ENCODE measurements at regions not wholly inside any gene's neighbourhood (a gene's known extent, or its start where the extent isn't known, plus 50 kb on each side); places are given as distances from the start of the nearest gene placed in this dataset.

GRCh38 chr1:232223887-232224286 lies 406.0 kb downstream of the SIPA1L2 start:
- DNase-seq = no peak

DNA sequence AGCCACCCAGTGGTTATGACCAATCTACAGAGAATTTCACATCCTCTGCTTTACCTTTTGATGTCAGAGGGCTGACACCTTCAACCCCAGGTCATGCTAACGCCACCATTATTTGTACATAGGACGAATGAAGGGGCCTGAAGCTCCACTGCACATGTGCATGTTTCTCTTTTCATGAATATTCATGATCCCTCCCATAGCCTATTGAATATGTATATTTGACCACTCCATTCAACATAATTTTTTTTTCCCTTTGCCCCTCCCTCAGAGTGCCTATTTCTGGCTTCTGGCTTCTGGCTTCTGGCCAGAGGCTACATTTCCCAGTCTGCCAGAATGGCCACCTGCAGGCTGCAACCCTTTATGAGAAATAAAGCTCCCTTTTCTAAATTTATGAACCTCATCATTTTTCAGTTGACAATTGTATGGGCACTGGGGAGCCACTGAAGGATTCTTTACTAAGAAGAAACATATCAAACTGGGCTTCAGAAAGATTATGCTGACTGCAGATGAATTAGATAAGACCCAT lies 406.7 kb downstream of the SIPA1L2 start:
- peak; percentile 37 for DNase-seq

- DNase-seq = no peak
Measured at GRCh38 chr1:232222614-232223013, 407.3 kb downstream of the SIPA1L2 start.

DNA sequence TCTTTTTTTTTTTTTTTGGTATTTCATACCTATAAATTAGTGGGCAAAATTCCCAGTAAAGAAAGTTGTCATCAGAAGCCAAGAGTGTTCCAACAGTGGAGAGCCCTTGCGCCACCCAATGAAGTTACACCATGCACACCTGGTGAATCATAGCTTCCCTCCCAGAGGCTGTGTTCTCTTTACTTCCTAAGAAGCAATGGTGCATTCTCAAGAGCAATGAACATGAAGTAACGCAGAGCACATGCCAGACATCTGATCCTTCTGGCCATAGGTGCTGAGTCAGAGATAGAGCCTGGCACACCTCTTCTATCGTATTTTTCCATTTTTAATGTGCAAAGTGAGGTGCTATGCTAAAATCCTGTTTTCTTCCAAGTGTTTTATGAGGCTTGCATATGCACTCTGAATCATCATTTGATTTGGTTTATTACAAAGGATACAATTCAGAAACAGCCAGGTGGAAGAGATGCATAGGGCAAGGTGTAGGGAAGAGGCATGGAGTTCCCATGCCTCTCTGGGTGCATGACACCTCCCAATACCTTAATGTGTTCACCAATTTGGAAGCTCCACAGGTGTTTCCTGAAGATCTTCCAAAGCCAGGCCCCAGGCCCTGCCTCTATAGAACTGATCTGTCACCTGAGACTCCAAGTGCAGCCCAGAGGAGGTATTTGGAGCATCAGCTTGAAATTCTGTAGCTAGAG lies 408.0 kb downstream of the SIPA1L2 start:
- DNase-seq = no peak

DNA sequence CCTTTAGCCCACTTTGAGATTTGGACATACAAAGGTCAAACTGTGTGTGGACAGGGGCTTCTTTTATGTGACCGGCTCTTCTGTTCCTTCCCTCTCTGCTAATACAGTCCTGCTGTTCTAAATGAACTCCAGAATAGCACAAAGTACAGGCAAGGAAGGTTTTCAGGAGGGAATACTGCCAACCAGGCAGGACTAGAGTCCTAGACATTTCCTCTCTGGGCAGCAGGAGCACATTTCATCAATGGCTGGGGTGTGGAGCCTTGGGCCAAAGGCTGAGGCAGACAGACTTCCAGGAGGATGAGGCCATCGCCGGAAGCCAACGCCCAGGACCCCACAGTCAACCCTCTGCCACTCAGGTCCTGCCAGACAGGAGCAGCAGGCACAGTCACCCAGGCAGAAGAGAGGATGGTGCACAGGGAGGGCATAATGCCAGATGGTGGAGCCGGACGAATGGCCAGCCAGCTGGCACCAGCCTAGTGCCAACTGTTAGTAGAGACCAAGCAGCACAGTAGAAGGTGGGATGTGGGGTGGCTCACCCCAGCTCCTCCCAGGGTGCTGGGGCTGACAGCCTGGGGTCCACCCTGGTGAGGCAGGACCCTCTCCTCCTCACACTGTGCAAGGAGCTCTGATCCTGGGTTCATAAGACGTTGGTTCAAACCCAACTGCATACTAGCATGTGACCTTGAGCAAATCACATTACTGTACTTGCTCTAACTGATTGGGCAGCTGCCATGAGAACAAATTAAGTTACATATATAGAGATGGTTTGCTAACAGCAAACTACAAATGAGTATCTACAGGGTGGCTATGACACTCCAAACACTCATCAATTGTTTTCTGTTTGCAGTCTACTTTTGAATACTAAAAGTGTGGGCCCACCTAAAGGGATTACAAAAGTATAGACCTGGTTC lies 410.7 kb downstream of the SIPA1L2 start:
- no peak for DNase-seq

GRCh38 chr1:232213928-232214327 lies 416.0 kb downstream of the SIPA1L2 start:
- no peak for DNase-seq

- DNase-seq = no peak
Measured at GRCh38 chr1:232212253-232212652, 417.7 kb downstream of the SIPA1L2 start.

DNA sequence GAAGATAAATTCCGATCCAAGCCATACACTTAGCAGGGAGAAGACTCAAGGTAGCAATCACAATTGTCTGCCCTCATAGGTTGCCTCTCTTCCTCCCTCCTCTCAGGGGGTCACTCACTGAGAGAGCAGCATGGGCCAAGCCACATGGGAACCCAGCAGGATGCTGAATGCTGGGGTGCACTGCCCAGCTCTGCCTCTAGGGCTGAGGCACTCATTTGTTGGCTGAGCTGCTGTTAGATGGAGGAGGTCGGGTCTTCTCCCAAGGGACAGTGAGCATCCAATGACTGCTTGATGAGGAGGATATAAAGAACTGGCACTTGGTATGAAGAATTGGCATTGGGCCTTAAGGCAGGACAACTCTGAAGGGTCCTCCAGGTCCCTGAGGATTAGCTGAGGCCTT lies 418.8 kb downstream of the SIPA1L2 start:
- DNase-seq = no peak

- no peak for DNase-seq
Measured at GRCh38 chr1:232209357-232209756, 420.6 kb downstream of the SIPA1L2 start.

DNA sequence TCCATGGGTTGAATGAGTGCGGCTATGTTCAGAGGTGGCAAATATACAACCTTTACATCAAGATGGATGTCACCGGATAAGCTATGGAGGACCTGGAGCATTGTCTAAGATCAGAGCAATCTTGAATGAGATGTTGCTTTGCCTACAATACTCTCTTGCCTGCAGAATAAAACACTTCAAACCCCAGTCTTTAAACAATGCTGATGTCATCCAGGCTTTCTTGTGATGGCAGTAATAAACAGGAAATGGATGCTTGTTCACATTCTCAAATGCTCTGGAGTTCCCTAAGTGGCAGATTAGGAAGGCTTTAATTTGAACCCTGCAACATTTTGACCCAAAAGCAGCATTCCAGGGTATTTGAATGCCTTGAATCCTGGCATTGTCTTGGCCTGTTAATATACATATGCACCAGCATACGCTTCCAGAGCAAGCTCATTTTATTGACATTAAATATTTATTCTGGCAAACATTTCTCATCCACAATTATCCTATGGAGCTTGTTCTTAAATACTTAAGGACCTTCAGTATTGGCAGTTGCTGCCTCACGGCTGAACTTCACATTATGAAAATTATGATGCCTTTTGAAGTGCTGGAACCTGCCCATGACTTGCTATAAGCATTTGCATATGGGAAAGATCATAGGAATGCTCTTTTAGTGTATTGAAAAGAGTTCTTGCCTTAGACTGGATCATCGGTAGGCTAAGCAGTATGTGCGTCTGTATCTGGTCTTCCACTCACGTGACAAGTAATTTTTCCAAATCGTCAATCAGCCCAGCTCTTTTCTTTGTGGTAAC lies 422.7 kb downstream of the SIPA1L2 start:
- no peak for DNase-seq

DNA sequence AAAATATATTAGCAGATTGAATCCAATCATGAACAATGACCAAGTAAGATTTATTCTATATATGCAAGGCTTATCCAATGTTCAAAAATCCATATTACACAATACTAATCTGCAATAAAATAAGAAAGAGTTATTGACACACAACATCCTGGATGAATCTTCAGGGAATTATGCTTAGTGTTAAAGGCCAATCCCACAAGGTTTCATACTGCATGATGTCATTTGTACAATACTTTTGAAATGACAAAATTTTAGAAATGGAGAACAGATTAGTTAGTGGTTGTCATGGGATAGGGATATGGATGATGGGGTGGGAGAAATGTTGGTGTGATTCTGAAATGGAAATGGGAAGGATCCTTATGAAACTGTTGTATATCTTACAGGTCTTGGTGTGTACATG lies 425.7 kb downstream of the SIPA1L2 start:
- no peak for DNase-seq

DNA sequence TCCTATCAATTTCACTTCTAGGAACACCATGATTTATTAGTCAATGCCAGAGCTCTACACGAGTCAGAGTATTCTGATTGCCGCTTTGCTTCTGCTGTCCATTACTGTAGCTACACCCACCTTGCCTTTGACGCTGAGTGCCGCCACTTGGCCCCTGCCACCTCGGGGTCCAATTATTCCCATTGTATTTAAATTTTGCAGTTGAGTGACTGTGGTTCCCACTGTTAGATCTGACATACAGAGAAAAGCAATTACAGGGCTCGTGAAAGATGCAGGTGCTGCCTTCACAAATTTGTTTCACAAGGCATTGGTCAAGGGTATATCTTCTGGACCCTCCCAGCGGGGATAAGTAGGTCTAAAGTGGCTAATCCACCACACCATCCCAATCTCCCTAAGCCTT lies 428.9 kb downstream of the SIPA1L2 start:
- DNase-seq = no peak

DNA sequence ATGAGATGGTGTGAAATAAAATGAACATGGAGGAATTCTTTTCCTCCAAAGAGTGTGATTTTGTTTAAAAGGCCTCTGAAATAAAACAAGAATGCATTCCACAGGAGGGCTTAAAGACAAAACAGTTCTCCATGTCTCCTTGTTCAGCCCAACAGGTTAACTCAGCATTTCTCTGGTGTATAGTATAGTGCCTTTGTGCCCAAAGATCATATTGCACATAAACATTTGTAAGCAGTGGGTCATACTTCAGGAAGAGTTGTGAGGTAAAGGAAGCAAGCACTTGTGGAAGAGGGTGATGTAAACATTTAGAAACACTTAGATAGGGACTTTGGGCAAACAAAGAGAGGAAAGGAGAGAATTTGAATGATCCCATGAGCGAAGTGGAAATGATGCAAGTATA lies 433.9 kb downstream of the SIPA1L2 start:
- DNase-seq = no peak

DNA sequence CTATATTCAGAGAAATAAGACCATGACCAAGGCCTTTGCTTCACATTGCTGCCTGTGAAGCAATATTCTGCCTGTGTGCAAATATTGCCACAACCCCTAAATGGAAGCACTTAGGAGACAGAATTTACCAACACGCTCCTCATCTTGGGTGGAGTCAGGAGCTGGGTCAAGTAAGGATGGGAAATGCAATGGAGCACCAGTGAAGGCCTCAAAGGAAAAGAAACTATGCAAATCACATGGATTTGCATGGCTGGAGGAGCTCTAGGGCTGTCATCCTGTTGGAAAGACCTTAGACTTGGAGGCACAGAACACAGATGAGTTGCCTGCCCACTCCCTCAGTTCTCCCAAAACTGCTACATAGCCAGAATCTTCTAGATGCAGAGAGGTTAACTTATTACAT lies 435.5 kb downstream of the SIPA1L2 start:
- DNase-seq = no peak

- no peak for DNase-seq
Measured at GRCh38 chr1:232193451-232193783, 436.5 kb downstream of the SIPA1L2 start.

GRCh38 chr1:232192781-232193450 lies 437.0 kb downstream of the SIPA1L2 start:
- no peak for DNase-seq

DNA sequence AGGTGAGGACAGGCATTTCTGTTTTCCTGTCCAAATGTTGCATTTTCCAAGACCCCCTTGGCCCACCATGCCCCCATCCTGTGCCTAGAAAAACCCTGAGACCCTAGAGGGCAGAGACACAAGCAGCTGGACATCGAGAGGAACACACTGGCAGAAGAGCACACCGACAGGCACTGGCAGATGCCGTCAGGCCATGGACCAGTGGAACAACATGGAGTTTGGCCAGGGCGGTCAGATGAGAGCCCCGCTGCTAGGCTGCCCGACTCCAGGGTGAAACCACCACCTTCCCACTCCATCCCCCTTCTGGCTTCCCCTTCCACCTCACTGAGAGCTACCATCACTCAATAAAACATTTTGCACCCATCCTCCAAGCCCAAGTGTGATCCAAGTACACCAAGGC lies 438.4 kb downstream of the SIPA1L2 start:
- no peak for DNase-seq

DNA sequence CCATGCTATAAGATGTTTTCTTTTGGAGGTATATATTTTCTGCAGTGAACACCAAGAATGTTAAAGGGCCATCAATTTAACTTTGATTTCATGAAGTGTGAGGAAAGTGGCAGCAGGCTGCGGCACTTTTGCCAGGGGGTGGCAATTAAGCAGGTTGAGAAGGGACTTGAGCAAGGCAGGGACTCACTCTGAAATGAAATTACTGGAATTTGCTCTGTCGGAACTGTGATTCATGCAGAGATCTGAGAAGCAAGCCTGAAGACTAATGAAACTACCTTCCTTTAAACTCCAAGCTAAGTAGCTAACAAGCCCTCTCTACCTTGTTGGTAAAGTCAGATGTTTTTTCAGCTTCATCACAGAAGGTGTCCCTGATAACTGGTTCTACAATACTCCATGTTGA lies 441.6 kb downstream of the SIPA1L2 start:
- no peak for DNase-seq

DNA sequence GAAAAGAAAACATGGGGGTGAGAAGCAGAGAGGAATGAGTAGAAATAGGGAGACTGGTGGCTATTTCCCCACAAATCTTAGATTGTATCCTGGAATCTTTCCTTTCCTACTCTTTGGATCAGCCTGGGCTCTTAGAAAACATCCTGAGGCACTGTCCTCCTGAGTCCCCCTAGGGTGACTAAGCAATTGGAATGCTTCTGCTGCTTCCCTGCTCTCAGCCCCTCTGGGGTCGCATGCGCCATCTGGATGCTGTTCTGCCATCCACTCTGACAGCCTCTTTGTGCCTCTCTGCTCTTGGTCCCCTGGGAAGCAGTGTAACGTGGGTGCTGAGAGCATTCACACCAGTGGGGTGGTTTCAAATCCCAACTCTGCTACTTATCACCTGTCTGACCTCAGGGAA lies 443.0 kb downstream of the SIPA1L2 start:
- DNase-seq = no peak

DNA sequence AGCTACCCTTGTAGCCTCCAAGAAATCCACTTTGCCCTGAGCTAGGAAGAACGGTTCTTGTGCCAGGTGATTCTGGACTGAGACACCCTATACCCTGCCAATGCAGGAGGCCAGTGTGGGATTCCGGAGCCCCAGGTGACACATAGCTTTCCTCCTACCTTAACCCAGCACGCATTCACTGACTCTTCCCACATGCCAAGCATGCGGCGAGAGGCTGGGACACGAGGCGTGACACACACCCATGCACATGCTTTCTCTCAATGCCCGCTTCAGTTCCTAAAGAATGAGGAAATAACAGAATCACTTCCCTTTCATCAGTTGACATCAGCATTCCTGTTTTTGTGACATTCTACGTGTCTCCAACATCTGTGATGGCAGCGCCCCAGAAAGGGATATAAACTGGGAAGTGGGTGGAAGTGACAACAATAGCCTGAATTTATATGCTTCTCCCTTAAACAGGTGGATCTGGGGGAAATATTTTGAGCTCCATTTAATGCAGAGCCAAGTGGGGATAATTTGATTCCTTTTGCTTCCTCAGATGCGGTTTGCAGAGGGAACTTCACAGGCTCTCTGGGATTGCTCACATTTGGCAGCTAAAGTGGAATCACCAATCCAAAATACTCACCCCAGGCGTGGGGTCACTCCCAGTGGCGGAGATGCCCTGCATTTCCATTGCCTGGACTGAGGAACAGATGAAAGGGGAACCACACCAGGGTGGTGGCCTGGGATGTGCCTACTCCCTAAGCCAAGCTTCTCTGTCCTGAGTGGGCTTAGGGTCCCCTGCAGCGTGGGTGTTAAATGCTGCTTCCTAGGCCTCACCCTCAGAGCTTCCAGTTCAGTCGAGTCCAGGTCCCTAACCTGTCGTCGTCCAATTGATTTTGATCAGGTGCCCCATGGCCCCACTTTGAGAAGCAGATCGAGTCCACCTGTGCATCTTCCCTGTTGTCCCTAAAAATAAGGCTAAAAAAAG lies 445.1 kb downstream of the SIPA1L2 start:
- DNase-seq = no peak

DNA sequence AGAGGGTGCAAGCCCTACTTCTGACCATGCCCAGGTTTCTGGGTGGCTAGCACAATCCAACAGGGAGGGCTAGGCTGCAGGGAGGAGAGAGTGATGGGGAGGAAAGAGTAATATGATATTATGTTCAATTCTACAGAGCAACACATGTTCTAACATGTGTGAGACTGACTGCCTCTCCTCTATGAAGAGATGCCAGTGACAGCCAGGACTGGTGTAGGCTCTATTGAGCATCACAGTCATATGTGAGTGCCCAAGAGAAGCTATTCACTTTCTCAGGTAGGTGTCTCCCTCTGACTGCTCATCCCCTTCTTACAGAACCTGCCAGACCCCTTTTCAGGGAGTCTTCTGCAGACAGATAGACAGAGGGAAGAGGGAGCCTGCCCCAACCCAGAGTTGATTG lies 446.1 kb downstream of the SIPA1L2 start:
- no peak for DNase-seq

Data from SHP77 treated with DMSO at 0.1 percent for 48 hours (cell line).